Prostate gland (tissue), 2 donors: ENCODE measurements at regions not wholly inside any gene's neighbourhood (a gene's known extent, or its start where the extent isn't known, plus 50 kb on each side); places are given as distances from the start of the nearest gene placed in this dataset.

Source experiments
- CTCF ChIP-seq, 4 experiments: fragments of 200-600 bp in 2 of 4; fragments of 450-650 bp in 2 of 4; sonication (generic) in 2 of 4; IDR thresholded peaks; 1 replicate in 3 of 4; 2 replicates in 1 of 4; pipeline ENCODE4 v1.5.1; 2016 to 2019; ENCODE audit warnings: antibody characterized with exemption in 4 of 4, mild to moderate bottlenecking in 2 of 4, moderate library complexity in 2 of 4
- POLR2A ChIP-seq: fragments of 450-650 bp; IDR thresholded peaks from one replicate; pipeline ENCODE4 v1.6.1; 2016; ENCODE audit warnings: antibody characterized with exemption, mild to moderate bottlenecking

GRCh38 chr13:21902709-21903098, 231.8 kb downstream of the FGF9 start:
- TF ChIP-seq POLR2A (no peak), CTCF (IDR thresholded peaks at IDR 0.05) (no peak)
